ENCODE measurements at regions not wholly inside any gene's neighbourhood (a gene's known extent, or its start where the extent isn't known, plus 50 kb on each side); places are given as distances from the start of the nearest gene placed in this dataset.

DNA sequence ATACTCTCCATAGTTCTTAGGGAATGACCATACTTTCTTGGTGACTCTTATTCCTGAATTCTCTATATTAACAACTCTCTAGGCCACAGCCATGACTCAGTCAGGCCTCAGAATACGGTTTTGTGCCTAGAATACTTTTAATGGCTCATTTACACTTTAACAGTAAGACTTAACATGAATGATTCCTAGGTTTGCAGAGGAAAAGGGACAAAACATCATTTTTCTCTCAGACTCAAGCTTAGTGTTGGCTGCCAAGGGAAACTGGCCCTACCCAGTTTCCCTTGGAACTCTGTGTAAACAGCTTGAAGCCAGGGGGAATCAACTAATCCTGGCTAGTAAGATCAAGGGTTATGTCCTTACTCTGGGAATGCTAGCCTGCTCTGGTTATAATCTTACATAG, 164.9 kb upstream of the PKN2 start:
- intact Hi-C loops (cut with DNase I): no loop called here
- TF ChIP-seq POLR2A (IDR thresholded peaks at IDR 0.05) (no peak), POLR2AphosphoS5 (IDR thresholded peaks at IDR 0.05; ENCODE audit: insufficient read depth in 1 of 2, low read depth in 1 of 2) (no peak)
- TF ChIP-seq, protein P1, sequence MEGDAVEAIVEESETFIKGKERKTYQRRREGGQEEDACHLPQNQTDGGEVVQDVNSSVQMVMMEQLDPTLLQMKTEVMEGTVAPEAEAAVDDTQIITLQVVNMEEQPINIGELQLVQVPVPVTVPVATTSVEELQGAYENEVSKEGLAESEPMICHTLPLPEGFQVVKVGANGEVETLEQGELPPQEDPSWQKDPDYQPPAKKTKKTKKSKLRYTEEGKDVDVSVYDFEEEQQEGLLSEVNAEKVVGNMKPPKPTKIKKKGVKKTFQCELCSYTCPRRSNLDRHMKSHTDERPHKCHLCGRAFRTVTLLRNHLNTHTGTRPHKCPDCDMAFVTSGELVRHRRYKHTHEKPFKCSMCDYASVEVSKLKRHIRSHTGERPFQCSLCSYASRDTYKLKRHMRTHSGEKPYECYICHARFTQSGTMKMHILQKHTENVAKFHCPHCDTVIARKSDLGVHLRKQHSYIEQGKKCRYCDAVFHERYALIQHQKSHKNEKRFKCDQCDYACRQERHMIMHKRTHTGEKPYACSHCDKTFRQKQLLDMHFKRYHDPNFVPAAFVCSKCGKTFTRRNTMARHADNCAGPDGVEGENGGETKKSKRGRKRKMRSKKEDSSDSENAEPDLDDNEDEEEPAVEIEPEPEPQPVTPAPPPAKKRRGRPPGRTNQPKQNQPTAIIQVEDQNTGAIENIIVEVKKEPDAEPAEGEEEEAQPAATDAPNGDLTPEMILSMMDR (IDR thresholded peaks at IDR 0.05): no peak
- H3K27me3 ChIP-seq: no peaks in the 10 kb centered on the region
- no peak overlapping the region for H3K27ac ChIP-seq
- H3K4me3 ChIP-seq: no peak overlapping the region
- no peaks in the 10 kb centered on the region for H3K9me3 ChIP-seq
- H3K4me1 ChIP-seq: peaks cover 6% of the 10 kb centered on the region
- DNase-seq (ENCODE audit: extremely low spot score in 2 of 2): no peak
- no peaks in the 10 kb centered on the region for H3K36me3 ChIP-seq

- no peak overlapping the region for H3K27ac ChIP-seq
- intact Hi-C loops (cut with DNase I): no loop called here
- TF ChIP-seq POLR2AphosphoS5 (IDR thresholded peaks at IDR 0.05; ENCODE audit: insufficient read depth in 1 of 2, low read depth in 1 of 2) (no peak), POLR2A (IDR thresholded peaks at IDR 0.05) (no peak)
- TF ChIP-seq, protein P1 (IDR thresholded peaks at IDR 0.05): no peak
Observed at GRCh38 chr1:88523854-88524528, 160.1 kb upstream of the PKN2 start.

DNA sequence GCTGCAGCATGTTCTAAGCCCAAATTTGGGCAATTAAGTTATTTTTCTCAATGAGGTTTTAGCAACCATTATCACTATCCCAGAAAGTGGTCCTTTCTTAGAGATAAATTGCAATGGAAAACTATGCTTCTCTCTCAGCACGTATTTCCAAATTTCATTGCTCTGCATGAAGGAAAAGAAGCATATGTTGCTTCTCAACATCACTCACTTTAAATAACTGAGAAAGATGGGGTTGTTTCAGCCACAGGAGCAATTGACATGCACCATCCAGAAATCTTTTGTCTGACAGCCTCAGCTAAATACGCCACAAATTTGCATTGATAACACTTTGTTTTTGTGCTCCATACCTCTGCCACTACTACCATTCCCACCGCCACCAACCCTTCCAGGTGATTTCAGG, 157.6 kb upstream of the PKN2 start:
- DNase-seq (ENCODE audit: extremely low spot score in 2 of 2): no peak
- no peak overlapping the region for H3K27ac ChIP-seq
- H3K27me3 ChIP-seq: no peaks in the 10 kb centered on the region
- H3K36me3 ChIP-seq: no peaks in the 10 kb centered on the region
- TF ChIP-seq, protein P1 (IDR thresholded peaks at IDR 0.05): no peak
- TF ChIP-seq POLR2AphosphoS5 (IDR thresholded peaks at IDR 0.05; ENCODE audit: insufficient read depth in 1 of 2, low read depth in 1 of 2): no peak
- no peak for TF ChIP-seq POLR2A (IDR thresholded peaks at IDR 0.05)
- no peaks in the 10 kb centered on the region for H3K4me1 ChIP-seq
- H3K9me3 ChIP-seq: no peaks in the 10 kb centered on the region
- intact Hi-C loops (cut with DNase I): no loop called here
- H3K4me3 ChIP-seq: no peak overlapping the region

More at GRCh38 chr1:88523854-88524528, 160.1 kb upstream of the PKN2 start:
- DNase-seq (ENCODE audit: extremely low spot score in 2 of 2): no peak
- Histone ChIP-seq H3K36me3 (no peaks in the 10 kb centered on the region), H3K27me3 (no peaks in the 10 kb centered on the region), H3K9me3 (no peaks in the 10 kb centered on the region), H3K4me3 (no peak overlapping the region), H3K4me1 (no peaks in the 10 kb centered on the region)

GRCh38 chr1:88528792-88529191, 155.3 kb upstream of the PKN2 start:
- H3K9me3 ChIP-seq: no peaks in the 10 kb centered on the region
- no peaks in the 10 kb centered on the region for H3K36me3 ChIP-seq
- H3K4me3 ChIP-seq: no peak overlapping the region
- no peak for DNase-seq (ENCODE audit: extremely low spot score in 2 of 2)
- no peaks in the 10 kb centered on the region for H3K4me1 ChIP-seq
- intact Hi-C loops (cut with DNase I): no loop called here
- no peaks in the 10 kb centered on the region for H3K27me3 ChIP-seq
- TF ChIP-seq POLR2A (IDR thresholded peaks at IDR 0.05): no peak
- TF ChIP-seq, protein P1 (IDR thresholded peaks at IDR 0.05): no peak
- TF ChIP-seq POLR2AphosphoS5 (IDR thresholded peaks at IDR 0.05; ENCODE audit: insufficient read depth in 1 of 2, low read depth in 1 of 2): no peak
- no peak overlapping the region for H3K27ac ChIP-seq

DNA sequence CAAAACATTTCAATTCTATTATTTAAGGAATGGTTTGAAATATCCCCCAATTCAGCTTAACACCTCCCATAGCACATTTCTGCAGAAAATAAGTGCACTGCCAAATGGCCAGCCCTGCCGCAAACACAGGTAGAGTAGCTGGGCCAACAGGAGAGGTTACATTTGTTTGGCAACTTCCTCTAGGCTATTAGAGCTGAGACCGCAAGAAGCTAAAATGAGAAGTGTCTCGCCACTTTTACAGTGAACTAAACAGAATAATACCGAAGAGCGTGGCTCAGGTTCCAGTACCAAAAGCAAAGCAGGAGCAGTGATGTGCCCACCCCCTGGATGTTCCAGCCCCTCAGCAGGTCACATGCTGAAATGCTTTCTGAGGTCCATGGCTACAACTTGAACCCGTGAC, 154.5 kb upstream of the PKN2 start:
- TF ChIP-seq, protein P1 (IDR thresholded peaks at IDR 0.05): no peak
- TF ChIP-seq POLR2AphosphoS5 (IDR thresholded peaks at IDR 0.05; ENCODE audit: insufficient read depth in 1 of 2, low read depth in 1 of 2) (no peak), POLR2A (IDR thresholded peaks at IDR 0.05) (no peak)
- no peak overlapping the region for H3K4me3 ChIP-seq
- H3K27ac ChIP-seq: no peak overlapping the region
- no peak for DNase-seq (ENCODE audit: extremely low spot score in 2 of 2)
- no peaks in the 10 kb centered on the region for H3K36me3 ChIP-seq
- H3K4me1 ChIP-seq: no peaks in the 10 kb centered on the region
- H3K27me3 ChIP-seq: no peaks in the 10 kb centered on the region
- intact Hi-C loops (cut with DNase I): no loop called here
- H3K9me3 ChIP-seq: no peaks in the 10 kb centered on the region
